HuH-7.5 (cell line): ENCODE measurements at regions not wholly inside any gene's neighbourhood (a gene's known extent, or its start where the extent isn't known, plus 50 kb on each side); places are given as distances from the start of the nearest gene placed in this dataset.
A peak's percentile ranks its signal among the peaks of the same experiment; 100 is the strongest.
"Not testable (repeated sequence)": the region's sequence is repeated elsewhere in the genome, so short reads cannot be mapped to it uniquely, and the experiment has no call there.

Experiments
- DNase-seq: peaks from one replicate; pipeline ENCODE4 v3.0.0; 2011; ENCODE audit warnings: low spot score

DNA sequence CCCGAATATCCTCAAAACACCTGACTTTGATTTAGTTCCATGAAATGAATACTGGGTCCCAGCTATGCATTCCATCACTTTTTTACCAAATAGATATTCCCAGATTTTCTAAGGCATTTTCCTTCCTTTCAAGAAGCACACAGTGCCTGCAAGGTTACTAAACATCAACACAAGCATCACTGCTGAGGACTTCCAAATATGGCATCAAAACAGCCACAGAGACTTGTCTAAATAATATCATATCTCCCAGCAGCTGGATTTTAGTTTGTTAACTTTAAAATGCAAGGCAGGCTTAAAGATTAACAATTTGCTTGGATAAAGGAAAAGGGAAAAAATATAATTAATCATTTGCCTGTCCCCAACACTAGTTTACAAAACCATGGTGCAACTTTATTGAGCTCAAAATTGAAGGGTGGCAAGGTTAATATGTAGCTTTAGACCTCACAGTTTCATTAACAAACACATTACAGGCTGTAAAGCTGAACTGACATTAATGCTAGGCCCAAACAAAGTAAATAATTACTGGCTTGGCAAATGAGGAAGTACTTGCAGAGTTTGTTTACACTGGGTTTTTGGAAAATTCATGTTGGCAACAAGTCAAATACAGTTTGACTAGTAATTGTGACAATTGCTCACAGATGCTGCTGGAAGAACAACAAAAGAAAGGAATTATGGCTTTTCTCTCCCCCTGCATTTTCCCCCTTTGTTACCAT is 401.7 kb upstream of the CDIN1 start:
- peak; percentile 6 for DNase-seq

DNA sequence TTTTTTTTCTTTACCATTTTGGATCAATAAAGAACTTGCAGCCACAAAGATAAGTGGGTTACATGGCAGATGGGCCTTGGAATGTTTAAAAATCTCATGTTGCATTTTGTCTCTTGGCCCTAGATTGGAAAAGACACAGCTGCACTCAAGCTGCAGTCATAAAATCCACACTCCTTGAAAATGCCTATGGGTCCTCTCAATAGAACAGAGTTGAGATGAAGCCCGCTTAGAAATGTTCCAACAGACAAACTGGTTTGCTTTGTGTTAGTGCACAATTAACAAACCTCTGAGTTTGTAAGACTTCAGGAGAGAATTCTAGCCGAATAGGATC is 401.2 kb upstream of the CDIN1 start:
- no peak for DNase-seq

DNA sequence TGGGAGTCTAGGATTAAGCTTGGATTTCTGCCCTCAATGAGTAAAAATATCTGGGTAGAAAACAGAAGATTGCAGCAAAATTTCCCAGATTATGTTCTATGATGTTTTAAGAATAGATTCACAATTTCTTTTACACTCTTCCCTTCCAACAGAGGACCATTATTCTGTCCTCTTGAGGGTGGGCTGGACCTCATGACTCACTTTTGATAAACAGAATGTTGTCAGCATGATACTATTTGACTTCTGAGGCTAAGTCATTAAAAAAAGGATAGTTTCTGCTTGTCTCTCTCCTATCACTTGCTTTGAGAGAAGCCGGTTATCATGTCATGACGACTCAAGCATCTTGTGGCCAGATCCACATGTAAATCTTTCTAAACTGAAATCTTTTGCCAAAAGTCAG is 396.2 kb upstream of the CDIN1 start:
- DNase-seq, result no peak

DNA sequence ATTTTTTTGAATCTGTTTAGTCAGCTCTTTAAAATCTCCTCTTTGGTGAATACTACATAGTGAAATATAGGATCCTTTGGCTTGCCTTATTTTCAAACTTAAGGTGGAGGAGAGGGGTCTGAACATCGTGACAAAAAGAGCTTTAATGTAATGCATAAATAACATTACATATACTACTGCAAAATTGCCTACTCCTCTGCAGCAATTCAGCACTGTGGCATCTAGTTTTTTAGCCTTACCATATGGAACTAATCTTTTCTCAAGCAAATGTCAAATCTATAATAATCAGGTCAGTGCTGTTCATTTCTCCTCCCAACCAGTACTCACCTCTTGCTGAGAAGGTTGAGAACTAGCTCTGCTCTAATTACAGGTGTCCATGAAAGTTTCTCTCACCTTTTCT is 394.0 kb upstream of the CDIN1 start:
- DNase-seq, result no peak

DNA sequence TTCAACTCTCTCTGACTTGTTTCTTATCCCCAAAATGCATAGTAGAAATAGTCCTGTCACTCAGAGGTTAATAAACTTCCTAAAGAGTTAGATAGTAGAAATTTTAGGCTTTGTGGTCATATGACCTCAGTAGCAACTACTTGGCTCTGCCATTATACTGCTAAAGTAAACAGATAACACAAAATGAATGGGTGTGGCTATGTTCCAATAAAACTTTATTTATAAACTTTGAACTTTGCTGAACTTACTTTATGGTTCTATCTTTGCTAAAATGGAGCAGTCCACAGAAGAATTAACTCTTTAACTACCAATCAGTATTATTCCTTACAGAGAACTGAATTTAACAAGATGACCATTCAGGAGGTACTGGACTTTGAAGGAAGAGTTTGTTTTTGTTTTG is 393.6 kb upstream of the CDIN1 start:
- DNase-seq, result no peak

DNA sequence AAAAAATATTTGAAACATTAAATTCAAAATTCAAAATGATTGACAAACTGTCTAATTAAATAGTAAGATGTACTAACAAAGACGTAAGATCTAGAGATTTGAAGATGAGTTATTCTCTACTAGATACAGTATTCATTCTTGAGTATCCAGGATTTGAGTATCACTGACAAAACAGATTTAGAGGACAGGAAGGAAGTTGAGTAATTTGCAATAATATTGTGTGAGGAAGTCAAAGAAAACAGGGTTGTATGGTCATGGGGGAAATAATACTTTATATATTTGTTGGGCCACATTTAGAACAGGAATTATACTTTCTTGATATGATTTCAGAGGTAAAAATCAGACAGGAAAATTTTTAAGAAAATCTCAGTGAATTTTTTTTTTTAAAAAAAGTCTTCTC is 393.1 kb upstream of the CDIN1 start:
- DNase-seq, result no peak

DNA sequence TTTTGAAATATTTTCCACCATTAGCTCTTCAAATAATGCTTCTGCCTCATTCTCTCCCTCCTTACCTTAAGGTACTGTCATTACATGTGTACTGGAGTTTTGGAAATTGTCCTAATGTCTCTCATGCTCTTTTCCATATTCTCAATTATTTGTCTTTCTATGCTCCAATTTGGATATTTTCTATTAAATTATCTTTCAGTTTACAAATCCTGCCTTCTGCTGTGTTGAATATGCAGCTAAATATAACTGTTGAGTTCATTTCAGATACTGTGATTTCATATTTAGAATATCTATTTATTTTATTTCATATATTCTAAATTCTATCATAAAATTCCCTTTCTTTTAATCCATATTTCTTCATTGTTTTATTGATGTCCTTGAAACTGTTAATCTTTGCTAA is 388.0 kb upstream of the CDIN1 start:
- no peak for DNase-seq

DNA sequence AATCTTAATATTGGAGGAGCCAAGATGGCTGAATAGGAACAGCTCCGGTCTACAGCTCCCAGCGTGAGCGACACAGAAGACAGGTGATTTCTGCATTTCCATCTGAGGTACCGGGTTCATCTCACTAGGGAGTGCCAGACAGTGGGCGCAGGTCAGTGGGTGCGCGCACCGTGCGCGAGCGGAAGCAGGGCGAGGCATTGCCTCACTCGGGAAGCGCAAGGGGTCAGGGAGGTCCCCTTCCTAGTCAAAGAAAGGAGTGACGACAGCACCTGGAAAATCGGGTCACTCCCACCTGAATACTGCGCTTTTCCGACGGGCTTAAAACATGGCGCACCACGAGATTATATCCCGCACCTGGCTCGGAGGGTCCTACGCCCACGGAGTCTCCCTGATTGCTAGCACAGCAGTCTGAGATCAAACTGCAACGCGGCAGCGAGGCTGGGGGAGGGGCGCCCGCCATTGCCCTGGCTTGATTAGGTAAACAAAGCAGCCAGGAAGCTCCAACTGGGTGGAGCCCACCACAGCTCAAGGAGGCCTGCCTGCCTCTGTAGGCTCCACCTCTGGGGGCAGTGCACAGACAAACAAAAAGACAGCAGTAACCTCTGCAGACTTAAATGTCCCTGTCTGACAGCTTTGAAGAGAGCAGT is 383.9 kb upstream of the CDIN1 start:
- not testable (repeated sequence) for DNase-seq

DNA sequence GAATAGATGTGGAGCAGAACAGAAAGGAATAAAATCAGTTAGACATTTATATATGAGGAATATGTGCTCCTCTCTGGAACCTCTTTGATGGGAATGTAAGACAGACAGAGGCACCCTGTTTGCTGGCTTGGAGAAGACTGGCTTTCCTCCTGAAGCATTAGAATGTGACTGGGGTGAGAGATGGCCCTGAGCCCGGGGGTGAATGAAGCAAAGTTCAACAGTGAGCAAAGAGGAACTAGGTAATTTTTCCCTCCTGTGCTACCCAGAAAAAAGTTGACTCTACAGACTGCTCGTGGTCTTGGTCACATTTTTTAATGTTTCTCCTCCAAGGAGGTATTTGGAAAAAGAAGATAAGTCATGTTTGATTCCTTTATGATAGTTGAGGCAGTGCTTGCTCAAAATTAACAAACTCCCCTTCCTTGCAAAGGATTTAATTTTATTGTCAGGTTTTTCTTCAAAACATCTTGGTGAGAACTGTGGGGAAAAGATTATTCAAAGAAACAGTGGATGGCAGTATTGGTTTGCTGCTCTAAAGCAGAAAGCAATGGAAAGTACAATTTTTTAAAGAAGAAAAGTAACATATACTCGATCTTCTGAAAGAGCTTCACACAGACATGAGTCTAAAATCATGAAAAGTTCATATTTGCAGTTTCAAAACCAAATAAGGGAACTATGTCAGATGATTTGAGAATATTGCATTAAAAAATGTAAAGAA is 370.4 kb upstream of the CDIN1 start:
- no peak for DNase-seq

DNA sequence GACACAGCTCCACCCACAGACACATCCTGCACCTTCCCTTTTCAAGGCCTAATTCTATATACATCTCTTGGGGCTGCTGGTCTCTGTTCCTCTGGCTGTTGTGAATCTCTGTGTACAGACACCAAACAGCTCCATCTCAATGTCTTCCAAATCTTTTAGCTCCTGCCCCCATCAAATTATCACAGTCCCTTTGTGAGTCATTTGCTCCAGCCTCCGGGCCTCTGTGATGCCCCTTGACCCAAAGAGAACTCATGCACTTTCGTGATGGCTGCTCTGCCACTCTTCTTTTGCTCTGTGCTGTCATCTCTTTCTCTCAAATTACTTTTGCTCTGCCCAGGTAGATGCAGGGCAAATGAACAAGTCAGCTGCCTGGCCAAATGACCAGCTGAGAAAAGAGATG is 369.0 kb upstream of the CDIN1 start:
- no peak for DNase-seq

DNA sequence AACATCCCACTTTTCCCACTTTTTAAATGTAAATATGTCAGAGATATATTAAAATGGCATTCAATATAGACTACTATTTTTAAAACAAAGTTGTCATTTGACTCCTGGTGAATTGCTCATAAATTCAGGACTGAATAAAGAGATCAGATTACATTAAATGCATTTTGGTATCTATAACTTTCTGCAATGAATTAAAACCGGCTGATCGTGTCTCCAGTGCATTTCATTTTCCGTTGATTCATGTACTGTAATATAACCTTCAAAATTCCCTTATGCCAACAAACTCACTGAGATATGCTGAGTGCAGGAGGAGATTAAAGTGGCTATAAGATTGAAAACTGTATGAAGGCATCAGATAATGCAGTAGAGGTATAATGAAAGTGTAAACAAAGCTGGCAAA is 361.1 kb upstream of the CDIN1 start:
- DNase-seq, result no peak

DNA sequence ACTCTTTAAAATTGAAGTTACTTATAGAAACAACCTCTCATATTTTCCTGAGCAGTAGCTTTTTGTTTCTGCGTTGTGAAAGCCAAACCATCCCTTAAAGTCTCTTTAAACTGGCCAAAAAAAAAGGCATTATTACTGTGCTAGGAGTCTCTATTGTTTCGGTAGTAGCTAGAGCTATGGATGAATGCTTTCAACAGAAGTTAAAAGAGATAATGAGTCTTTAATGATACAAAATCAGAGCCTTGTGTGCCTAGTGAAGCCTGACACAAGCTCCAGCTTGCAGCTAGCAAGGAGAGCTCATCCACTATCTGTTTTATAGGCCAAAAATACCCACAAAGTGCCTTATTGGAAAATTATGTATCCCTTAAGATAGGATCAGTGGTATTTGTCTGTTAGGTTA is 360.4 kb upstream of the CDIN1 start:
- no peak for DNase-seq

DNA sequence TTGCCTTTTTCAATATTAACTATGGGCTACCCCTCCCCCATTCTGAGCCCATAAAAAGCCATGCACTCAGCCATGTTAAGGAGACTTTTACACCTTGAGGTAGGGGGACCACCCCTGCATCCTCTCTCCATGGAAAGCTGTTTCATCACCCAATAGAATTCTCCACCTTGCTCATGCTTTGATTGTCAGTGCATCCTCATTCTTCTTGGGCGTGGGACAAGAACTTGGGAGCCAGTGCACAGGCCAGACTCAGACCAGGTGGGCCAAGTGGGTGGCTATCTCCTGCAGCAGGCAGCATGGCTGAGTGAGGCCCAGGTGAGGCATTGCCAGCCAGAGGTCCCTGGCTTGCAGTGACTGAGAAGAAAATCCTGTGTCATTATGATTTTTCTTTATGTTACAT is 357.4 kb upstream of the CDIN1 start:
- DNase-seq, result no peak

DNA sequence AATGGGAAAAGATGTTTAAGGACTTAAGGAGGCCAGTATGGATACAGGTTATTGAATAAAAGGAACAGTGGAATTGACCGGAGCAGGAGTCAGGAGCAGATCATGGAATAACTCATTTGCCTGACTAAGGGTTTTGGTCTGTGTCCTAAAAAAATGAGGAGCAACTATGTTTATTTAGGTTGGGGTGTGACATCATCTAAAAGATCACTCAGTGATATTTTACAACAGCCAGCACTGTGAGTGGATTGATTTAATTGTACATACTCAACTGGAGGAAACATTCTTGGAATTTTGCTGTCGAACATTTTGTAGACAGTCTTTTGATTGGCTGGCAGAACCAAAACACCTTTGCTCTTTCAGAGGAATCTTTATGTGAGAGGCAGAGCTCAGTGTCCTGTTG is 348.6 kb upstream of the CDIN1 start:
- DNase-seq, result no peak

DNA sequence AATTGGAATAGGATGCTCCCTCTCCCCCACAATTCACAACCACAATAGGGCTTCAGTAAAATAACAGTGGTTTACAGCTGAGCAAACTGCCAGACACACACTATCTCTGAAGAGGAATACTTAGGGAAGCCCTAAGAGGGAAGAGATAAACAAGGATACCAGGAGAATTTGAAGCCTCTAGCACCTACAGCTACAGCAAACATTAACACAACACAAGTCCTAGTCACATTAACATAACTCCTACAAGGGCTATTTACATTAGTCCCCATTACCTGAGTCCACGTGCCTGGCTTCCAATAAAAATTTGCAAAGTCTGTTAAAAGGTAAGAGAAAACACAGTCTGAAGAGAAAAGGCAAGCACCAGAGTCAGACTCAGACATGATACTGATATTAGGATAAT is 346.9 kb upstream of the CDIN1 start:
- no peak for DNase-seq

DNA sequence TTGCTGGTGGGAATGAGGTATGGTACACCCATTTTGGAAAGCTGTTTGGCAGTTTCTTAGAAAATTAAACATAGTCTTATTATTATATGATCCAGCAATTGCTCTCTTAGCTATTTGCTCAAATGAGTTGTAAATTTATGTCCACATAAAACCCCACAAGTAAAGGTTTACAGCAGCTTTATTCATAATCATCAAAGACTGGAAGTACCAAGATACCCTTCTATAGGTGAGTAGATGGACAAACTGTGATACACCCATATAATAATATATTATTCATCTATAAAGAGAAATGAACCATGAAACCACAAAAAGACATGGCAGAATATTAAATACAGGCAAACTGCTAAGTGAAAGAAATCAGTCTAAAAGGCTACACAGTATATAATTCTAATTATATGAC is 344.7 kb upstream of the CDIN1 start:
- DNase-seq, result no peak

DNA sequence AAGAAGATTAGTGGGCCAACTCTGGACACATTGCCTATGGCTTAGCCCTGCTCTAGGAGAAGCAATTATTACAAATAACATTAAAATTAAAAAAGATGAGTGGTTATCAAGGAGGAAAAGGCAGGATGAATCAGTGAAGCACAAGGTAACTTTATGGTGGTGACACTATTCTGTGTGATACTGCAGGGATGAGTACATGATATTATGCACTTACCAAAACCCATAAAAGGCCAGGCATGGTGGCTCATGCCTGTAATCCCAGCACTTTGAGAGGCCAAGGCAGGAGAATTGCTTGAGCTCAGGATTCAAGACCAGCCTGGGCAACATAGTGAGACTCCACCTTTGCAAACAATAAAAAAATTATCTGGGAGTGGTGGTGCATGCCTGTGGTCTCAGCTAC is 344.3 kb upstream of the CDIN1 start:
- DNase-seq, result no peak

DNA sequence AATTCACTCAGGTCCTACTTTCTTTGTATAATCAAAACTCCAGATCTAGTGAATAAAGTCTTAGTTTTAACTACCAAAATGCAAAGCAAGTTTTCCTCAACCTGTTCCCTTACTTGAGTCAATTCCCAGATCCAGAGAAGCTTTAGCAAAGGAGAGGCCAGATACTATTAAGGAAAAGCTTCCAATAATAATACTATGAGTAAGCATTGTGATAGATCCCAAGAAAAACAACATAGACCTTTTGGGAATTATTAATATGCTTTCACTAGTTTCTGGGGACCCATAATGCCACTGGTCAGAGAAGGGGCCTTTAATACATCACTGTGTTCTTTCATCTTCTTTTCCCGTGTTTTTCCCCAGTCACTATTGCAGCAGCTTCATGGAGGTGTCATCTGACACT is 339.9 kb upstream of the CDIN1 start:
- no peak for DNase-seq

DNA sequence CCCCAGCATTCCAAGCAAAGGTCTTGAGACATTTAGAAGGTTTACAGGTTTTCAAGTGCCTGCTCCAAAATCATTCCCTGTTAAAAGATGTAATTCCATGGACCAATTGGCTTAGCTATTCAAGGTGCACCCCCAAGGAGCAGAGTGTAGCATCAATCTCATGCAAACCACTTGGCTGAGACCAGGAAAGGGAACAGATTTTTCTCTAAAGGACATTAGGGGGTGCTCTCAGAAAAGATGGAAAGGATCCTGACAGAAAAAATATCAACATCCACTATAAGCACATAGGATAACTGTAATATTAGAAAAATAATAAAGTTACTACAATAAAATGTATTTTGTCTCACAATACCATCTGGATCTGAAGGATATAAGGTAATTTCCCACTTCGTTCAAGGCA is 328.0 kb upstream of the CDIN1 start:
- no peak for DNase-seq

DNA sequence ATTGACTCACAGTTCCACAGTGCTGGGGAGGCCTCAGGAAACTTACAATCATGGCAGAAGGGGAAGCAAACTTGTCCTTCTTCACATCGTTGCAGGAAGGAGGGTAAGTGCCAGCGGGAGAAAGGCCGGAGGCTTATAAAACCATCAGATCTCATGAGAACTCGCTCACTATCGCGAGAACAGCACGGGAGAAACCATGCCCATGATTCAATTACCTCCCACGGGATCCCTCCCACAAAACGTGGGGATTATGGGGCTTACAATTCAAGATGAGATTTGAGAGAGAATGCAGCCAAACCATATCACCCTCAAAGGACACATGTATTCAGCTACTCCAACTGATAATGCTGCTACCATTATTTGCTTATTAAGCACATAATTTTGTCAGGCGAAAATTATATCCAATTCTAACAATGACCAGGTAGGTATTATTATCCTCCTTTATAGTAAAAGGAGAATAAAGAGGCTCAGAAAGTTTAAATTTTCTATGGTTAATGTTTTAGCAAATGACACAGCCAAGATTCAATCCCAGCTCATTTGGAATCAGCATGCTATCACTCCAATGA is 327.2 kb upstream of the CDIN1 start:
- no peak for DNase-seq

DNA sequence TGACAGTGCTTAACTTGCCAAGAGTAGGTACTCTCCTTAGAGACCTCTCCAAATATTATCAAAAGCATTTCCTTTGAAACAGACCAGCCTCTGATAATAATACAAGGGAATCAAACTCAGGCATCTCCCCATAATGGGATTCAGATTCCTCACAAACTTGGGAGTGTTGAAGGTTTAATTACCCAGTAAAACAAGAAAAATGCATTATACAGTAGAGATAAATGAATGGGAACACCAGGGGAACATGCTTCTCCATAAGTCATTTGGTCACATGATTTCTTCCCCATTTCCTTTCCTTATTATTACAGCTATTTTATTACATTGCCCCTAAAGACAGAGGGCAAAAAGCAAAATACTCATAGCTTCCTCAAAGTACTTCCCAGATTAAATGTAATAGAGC is 325.0 kb upstream of the CDIN1 start:
- DNase-seq, result no peak

DNA sequence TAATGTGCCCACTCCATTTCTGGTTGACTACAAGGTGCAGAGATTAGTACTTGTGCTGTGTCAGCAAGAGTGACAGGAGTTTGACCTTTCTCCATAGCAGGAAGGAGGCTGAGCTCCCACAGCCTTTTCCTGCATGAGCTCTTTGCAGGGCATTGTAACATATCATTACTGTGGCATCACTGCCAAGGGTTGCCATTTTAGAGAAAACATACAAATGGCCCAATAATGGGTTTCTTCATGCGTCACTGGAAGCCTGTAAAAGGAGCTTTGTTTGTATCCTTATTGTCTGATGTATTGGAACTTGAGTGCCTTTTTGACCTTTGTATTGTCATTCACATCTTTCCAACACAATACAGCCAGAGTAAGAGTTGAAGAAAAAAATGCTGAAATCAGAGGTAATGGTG is 323.0 kb upstream of the CDIN1 start:
- no peak for DNase-seq

DNA sequence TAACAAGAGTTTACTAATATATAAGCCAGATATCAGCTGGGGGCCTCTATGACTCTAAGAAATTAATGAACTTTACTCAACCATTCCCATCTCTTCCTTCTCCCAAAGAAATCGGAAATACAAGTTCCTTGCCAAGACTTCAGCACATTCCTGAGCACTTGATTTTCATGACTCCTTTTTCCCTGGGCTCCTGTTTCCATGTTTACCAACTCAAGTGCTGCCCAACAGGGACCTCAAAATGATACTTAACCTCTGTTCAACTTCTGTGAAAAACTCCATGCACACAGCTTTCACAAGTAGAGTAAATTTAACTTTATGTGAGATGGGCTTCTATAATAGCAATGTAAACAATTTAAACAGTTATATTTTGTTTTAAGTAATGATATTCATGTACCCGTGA is 315.8 kb upstream of the CDIN1 start:
- no peak for DNase-seq
